HG02981 (cell line): ENCODE measurements at regions not wholly inside any gene's neighbourhood (a gene's known extent, or its start where the extent isn't known, plus 50 kb on each side); places are given as distances from the start of the nearest gene placed in this dataset.
"Not testable (repeated sequence)": the region's sequence is repeated elsewhere in the genome, so short reads cannot be mapped to it uniquely, and the experiment has no call there.

Experiments used
- ATAC-seq: cut with Tn5 transposase; IDR thresholded peaks from one replicate; pipeline ENCODE4 v1.9.1; 2021; ENCODE audit warnings: mild to moderate bottlenecking, moderate library complexity; ENCODE audit not compliant: unreplicated experiment

DNA sequence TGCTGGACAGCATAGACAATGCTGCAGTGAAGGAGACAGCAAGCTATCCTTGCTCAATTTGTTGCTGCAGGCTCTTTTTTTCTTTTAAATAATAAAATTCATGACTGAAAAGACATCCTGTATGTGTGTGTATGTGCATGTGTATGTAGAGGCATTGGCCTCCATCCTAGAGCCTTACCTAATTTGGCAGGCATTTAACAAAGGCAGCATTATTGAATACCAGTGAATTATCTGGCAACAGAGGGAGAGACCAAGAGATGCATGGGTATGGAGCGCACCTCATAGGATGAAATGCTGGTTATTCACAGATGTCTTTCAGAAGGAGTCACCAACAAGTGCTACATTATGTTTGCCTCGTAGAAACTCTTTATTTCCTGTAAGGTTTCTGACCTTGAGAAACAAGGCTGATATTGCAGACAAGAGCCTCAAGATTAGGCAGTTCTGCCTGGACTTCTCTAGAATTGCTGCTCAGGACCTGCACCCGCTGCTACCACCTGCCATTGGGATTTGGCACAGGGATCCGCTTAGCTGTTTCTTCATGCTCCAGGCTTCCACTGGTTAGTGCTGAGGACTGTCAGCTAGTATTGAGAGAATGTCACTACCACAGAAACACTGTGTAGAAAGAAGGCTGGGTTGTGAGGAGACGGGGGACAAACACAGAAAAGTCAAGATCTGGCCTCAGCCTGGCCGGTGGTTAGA is 247.7 kb upstream of the RFX3 start:
- no peak for ATAC-seq

DNA sequence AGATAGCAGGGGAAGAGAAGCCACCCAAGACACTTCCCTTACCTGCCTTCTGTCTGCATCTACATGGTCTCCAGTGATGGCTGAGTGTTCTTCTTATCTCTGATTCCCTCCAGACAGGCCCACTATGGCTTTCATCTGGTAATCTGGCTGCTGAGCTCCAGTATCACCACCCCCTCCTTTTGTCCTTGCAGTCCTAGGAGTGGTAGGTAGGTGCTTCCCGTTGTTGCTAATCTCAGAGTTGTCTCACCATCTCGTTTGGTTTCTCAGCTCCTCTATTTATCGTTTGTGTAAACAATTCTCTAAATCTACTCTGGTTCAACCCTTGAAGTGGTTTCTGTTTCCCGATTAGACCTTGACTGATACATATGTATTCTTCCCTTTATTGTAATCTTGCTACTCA is 243.8 kb upstream of the RFX3 start:
- no peak for ATAC-seq

DNA sequence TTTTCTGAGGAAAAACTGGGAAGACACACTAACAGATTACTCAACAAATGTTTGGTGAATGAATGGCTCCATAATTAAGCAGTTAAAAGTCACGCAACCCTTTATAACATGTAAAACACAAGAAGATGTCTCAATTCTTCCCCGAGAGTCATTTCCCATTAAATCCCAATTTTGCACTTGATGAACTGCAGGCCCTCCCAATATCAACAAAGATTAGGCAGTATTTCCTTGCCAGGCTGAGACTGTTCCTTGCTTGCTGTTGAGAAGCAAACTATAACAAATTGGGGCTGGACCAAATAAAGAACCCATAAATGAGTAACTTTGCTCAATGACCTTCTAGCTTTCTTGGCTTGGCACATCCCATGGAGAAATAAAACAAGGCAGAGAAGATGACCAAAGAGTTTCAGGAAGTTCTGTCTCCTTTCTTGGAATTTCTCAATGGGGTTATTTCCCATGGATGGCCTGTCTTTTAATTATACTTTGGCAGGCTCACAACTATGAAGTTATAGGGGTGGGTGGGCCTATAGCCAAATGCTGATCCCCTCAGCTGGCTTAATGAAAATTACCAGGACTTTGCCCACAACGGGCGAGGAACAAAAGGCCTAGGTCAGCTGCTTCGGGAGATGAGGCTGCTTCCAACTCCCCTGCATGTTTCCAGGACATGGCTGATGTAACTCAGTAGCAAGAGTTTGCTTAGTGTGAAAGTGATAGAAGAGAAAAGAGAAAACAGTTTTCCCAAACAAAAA is 243.1 kb upstream of the RFX3 start:
- no peak for ATAC-seq

DNA sequence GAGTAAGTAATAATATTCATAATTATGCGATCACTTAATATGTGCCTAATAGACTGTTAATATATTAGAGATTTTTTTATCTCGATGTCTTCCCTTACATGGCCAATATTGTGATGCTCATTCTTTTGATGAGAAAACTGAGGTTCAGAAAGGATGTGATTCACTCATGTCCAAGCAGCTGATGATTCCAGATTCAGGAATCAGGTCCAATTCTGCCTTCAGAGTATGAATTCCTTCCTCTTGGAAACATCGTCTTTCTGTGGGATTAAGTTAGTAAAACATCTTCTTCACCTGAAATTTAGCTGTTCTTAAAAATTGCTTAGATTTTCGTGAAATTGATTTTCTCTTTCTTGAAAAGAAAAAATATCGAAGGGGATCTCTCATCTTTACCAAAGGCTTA is 242.5 kb upstream of the RFX3 start:
- no peak for ATAC-seq

DNA sequence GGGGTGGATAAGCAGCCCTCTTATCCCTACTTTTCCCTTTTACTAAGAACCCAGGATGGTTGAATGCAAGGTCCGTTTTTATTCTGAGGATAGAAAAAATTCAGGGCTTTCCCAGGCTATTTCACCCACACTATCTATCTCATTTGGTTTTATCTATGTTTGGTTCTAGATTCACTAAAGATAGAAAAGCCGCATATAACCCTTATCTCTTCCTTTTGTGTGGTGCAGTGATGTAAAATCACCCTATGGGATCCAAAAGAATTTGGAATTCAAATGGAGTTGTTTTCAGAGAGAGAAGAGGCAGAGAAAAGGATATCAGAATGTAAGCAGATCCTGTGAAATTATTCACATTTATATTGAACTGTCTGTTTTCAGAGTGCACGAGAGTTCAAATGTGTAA is 236.3 kb upstream of the RFX3 start:
- ATAC-seq: no peak

DNA sequence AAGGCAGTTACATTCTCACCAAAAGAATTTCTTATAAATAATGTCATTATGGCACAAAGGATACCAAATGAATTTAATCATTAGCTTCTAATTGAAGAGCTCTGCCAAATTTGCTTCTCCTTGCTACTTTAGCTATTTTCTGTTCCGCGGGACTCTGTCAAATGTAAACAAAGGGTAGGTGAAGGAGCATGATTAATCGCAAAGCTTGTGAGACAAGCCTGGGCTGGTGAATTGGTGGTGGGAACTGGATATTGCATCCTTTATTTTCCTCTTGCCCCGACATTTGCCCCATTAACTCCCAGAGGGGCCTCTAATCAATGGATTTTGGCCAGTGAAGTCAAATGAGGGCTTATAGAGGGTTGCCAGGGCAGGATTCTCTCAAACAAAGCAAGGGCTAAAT is 234.2 kb upstream of the RFX3 start:
- ATAC-seq: no peak

DNA sequence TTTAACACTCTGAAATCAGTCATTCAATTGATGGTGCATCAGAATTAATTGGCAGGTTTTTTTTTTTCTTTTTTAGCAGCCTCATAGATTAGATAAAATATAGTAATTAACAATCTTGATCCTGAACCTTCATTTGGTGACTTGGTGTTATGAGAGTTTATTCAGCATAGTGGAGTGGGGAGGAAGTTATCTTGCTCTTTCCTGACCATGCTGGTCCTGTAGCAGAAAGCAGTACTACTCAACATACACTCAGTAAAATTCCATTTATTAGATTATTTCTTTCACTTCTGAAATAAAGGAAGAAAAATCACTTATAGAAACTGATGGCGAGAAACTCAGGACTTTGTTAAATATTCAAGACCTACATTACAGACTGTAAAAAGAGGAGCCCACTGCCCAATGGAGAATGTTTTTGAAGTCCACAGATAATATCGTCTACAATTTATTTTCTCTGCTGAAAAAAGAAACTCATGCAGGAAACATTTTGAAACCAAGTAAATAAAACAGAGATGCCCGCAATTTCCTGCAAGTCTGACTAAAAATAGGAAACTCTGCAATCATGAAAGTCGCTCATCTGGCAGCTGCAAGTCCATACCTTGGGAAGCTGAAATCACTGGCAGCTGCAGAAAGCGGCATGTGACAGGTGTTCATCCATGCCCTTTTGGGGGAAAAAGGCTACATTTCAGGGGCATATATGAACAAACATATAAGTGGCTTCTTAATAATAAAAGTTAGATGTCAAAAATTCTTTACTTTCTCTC is 233.2 kb upstream of the RFX3 start:
- no peak for ATAC-seq

DNA sequence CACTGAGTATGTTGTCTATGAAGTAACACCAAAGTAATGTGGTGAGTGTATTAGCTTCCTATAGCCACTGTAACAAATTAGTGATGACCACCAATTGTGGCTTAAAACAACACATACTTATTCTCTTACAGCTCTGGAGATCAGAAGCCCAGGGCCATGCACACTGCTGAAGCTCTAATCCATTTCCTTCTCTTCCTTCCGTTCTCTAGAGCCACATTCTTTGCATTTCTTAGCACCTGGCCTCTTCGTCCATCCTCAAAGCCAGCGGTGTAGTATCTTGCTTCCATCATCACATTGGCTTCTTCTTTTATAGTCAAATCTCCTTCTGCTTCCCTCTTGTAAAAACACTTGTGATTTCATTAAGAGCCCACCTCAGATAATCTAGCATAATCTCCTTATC is 230.3 kb upstream of the RFX3 start:
- ATAC-seq: no peak

DNA sequence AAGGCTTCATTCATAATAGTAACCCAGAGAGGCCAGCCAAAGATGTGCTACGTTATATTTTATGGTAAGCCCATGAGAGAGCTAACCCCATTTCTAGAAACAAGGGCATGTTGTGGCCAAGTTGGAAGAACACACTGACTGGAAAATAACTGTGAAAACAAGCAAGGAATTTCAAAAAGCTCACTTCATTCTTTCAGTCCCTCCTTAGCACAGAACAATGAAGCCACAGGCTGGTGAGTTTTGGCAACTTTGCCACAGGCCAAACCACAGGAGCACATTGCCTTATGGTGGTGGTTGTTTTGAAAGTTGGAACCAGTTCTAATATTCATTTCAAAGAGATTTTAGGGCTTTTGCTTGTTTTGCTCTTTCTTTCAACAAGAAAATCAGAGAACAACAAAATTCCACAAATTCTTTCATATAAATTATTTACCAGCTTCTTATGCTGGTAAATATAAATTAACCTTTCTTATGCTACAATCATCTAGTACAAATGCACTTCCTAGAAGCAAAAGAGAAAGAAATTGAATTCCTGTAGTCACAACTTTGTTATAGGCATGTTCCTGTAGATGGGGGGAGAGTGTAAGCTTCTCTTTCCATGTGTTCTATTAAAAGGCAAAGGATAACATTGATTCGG is 225.4 kb upstream of the RFX3 start:
- no peak for ATAC-seq

DNA sequence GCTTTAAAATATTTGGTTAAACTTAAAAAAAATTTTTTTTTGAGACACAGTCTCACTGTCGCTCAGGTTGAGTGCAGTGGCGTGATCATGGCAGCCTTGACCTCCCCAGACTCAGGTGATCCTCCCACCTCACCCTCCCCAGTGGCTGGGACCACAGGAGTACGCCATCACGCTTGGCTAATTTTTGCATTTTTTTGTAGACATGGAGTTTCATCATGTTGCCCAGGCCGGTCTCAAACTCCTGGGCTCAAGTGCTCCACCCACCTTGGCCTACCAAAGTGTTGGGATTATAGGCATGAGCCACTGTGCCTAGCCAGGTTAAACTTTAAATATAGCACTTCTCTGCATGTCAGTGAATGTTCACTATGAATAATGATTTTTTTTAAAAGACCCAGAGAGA is 224.5 kb upstream of the RFX3 start:
- ATAC-seq: no peak

DNA sequence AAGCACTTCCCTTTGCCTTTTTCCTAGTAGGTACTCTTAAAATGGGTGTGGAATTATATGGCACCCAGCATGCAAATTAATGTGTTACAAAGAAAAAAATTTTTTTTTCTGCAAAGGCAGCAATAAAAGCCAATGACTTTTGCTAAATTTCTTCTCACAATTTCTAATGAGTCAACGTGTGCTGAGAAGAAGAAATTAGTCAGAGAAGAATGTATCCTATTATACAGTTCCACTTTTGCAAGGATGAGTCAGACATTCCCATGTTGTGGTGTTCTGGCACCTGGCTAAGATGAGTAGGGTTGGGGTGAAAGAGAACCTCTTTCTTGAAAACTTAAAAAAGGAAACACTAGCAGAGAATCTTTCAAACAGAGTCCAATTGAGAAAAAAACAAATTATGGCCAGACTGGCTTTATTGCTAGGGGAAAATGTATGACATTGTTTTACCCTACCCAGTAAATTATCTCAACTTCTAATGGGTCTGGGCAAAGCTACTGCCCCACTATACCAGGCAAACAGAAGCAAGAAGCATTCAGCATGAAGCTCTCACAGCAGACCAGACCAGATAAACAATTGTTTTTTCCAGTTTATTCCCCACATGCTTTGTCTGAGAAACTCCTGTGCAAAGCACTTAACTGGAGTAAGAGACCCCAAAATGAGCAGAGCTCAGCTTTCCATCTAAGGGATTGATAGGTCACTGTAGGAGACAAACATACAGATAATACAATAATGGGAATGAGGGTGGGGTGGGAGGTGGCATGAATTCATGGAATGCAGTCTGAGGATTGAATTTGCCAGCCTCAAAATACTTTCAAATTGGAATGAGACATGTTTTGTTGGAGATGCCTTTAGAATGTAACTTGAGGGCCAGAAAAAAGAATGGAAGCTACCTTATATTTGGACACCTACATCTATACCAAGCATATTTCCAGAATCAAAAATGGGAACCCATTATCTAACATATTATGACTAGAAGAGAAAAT is 220.8 kb upstream of the RFX3 start:
- no peak for ATAC-seq

DNA sequence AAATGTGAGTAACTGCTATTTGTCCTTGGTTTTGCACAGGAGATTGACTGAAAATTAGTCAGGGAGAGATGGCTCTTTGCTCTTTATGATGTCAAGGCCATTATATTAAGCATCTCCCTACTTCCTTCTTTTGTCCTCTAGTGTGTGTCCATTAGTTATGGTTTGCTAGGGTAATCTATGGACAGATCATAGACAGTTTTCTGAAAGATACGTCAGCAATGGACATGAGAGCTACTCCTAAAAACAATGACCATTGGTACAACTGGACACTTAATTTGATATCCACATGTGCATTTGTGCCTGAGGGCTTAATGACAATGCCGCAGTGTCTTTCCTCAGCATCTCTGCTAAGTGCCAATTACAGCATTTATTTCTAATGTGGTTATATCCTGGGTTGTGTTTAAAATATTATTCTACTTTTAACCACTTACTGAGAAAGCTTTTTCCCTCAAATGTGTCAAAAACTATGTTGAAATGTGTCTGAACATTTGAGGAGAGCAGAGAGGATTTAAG is 218.2 kb upstream of the RFX3 start:
- no peak for ATAC-seq

DNA sequence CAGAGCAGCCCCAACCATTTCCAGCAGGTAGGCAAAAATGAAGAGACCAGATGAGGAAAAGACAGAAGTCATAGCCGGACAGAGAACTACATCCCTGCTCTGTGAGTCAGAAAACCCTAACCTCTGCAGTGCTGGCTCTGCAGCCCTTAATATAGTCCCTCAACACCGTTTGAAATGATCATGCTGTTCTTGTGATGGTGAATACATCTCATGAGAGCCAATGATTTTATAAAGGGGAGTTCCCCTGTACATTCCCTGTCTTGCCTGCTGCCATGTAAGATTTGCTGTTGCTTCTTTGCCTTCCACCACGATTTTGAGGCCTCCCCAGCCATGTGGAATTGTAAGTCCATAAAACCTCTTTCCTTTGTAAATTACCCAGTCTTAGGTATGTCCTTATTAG is 216.8 kb upstream of the RFX3 start:
- no peak for ATAC-seq

DNA sequence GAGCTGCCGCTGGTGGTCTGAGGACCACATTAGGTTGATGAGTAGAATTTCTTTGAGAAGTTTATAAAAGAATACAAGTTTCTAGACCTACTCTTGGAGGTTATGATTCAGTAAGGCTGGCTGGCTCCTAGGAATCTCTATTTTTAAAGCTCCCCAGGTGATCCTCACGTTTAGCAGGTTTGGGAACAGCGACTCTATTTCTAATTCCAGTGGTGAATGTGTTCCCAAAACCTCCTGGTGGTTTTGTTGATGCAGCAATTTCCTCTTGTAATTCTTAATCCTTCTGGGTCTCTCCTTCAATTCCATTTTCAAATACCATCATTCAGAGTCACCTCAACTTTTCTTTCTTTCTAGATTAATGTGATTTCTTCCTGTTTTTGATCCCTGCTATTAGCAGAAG is 215.9 kb upstream of the RFX3 start:
- no peak for ATAC-seq

DNA sequence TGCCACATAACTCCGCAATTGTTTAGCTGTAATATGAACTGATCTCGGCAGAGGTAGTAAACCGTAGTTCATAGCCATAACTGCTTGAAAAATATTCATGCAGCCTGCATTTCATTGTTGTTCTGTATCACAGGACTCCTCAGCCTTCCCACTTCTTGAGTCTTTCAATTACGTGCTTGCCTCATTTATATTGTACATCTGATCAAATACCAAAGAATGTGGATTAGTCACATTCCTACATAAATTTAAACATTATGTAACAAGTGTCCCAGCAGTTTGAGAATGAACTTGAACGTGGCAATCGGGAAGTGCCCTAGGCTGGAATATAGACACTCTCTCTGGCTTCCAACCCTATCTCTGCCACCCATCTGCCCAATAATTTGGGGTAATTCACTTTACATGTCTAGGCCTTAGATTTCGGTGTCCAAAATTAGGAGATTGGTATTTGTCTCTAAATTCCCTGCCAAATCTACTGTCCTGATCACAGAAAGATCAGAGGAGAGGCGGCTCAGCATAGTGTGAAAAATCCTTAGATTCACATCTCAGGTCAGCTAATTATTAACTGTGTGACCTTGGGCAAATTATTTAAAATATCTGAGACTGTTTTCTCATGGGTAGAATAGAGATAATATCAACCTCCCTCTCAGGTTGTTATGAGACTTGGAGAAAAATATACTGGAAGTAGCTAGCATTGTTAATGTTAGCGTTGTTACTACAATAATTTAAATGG is 215.1 kb upstream of the RFX3 start:
- no peak for ATAC-seq

DNA sequence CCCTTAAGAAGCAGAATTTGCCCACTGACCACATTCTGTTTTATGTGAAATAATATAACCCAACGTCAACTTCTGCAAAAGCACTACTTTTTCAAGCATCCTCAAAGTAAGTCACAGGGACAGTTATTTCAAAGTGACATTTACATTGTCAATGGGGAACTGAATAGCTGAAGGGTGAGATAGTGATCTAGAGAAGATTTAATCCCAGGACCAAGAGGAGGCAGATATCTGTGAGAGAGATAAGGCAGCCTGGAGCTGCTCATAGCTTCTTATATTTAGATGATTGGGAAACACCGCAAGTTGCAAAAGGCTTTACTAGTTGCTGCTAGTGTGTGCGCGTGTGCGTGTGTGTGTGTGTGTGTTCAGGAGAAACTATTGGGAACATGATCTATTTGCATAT is 210.4 kb upstream of the RFX3 start:
- no peak for ATAC-seq

DNA sequence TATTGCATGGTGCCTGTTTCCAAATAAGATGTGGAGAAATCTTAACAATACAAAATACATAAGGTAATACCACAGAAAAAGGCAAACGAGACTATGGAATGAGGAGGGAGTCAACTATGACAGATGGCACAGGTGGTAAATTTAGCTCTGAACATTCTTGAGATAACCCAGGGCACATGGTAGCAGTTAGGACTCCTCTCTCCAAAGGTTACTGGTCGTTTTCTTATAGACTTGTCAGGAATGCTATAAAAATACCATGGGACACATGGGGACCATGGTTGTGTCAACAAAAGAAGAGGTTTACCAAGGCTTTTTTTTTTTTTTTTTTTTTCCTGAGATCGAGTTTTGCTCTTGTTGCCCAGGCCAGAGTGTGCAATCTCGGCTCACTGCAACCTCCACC is 209.4 kb upstream of the RFX3 start:
- no peak for ATAC-seq

DNA sequence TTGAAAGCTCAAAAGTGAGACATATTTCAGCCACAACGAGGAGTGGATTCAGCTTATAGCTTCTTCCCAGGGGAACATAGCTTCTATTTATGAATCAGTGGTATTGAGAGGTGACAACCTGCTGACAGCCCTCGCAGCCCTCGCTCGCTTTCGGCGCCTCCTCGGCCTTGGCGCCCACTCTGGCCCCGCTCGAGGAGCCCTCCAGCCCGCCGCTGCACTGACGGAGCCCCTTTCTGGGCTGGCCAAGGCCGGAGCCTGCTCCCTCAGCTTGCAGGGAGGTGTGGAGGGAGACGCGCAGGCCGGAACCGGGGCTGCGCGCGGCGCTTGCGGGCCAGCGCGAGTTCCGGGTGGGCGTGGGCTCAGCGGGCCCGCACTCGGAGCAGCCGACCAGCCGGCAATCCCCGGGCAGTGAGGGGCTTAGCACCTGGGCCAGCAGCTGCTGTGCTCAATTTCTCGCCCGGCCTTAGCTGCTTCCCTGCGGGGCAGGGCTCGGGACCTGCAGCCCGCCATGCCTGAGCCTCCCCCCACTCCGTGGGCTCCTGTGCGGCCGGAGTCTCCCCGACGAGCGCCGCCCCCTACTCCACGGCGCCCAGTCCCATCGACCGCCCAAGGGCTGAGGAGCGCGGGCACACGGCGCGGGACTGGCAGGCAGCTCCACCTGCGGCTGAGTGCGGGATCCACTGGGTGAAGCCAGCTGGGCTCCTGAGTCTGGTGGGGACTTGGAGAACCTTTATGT is 207.9 kb upstream of the RFX3 start:
- not testable (repeated sequence) for ATAC-seq

DNA sequence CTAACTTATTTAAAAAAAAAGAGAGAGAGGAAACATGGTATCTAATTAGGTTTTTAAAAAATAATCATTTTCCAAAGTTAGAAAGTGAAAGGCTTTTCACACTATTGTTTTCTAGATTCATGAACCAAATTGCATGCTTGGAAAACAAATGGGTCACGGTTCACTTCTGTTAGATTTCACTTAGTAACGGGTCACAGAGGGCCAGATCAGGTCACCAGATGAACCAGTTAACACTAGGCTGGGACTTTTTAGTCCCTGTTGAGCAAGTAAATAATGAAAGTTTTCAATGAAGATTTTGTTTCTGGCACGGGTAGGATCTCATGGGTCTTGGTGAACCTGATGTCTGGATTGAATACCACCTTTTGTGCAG is 207.2 kb upstream of the RFX3 start:
- ATAC-seq: no peak
